Stimulated activated CD8-positive, alpha-beta memory T cell treated with anti-CD3 and anti-CD28 coated beads, Interleukin-7, amount 100 ng/mL, for 48 hours (primary cell): ENCODE measurements at regions not wholly inside any gene's neighbourhood (a gene's known extent, or its start where the extent isn't known, plus 50 kb on each side); places are given as distances from the start of the nearest gene placed in this dataset.
"Not testable (repeated sequence)": the region's sequence is repeated elsewhere in the genome, so short reads cannot be mapped to it uniquely, and the experiment has no call there.

Experiments used
- DNase-seq, 2 donors: peaks; one replicate each; pipeline ENCODE4 v3.0.0-alpha.2; 2020; ENCODE audit warnings: low read depth in 1 of 2; ENCODE audit errors: extremely low read depth in 1 of 2

DNA sequence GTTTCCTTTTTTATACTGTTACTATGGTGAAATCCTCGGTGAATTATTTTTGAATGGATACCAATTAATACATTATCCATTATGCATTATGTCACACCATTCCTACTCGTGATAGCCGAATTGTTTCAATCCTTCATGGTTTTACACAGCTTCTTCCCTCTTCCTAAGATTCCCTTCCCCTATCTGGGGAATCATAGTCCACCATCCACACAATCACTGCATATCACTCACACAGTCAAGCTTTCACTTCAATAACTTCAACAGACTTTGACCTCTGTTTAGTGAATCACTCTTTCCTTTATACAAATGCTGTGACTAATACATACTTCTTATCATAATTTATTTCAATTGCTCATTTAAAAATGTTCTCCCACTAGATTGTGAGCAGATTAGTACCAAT, 1108.1 kb upstream of the LRRTM1 start:
- DNase-seq, result no peak

DNA sequence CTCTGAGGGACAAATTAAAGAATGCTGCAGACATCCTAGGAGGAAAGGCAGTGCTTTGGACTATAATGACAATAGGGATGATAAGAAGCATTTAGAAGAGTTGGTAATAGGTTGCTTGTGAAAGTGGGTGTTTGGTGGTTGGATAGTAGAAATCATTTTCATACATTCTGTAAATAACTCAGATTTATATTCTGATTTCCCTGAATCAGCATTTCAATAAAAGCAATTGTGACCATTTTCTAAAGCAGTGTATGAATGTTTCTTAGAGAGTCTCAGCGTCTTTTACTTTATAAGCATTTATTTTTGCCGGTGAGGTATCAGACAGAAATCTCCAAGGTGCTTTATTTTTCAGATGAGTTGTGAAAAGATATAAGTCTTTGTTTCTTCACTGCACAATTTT, 1099.0 kb upstream of the LRRTM1 start:
- no peak for DNase-seq

- DNase-seq, result no peak
Observed at GRCh38 chr2:81396417-81397019, 1092.0 kb upstream of the LRRTM1 start.

- no peak for DNase-seq
Observed at GRCh38 chr2:81395746-81396145, 1091.2 kb upstream of the LRRTM1 start.

DNA sequence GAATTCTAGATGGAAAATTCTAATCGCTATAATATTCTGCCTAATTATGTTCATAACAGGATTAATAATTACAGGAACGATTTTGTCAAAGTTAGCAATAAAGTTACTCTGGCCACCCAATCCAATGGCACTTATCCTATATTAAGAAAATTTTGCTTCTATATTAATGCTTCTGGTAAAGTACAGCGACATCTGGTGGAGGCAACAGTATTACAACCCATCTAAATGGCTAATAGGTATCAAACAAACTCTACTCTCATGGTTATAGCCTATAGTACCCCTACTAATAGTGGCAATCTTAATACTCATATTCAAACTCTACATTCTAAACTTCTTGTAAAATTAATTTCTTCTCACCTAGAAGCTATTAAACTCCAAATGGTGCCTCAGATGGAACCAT, 1084.7 kb upstream of the LRRTM1 start:
- no peak for DNase-seq

DNA sequence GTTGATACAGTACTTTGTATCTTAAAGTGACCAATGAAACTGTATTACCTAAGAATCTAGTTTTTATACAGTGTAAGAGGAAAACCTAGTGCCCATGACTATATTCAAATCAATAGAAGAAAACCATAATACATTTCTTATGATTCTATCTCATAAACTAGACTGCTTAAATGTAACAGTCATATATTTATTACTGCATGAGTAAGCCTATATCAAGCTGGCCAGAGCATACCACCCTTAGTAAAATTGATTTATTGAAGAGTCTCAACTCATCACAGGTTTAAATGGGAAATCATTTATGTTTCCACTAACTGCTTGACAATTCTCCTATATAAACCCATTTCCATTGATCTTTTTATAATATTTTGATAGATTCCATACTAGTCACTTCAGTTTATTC, 1059.2 kb upstream of the LRRTM1 start:
- DNase-seq, result no peak

DNA sequence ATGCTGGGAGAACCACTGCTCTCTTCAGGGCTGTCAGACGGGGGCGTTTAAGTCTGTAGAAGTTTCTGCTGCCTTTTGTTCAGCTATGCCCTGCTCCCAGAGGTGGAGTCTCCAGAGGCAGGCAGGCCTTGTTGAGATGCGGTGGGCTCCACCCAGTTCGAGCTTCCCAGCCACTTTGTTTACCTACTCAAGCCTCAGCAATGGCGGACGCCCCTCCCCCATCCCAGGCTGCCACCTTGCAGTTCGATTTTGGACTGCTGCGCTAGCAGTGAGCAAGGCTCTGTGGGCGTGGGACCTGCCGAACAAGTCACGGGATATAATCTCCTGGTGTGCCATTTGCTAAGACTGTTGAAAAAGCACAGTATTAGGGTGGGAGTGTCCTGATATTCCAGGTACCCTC, 1057.9 kb upstream of the LRRTM1 start:
- not testable (repeated sequence) for DNase-seq

GRCh38 chr2:81355436-81355835, 1050.9 kb upstream of the LRRTM1 start:
- DNase-seq, result no peak

DNA sequence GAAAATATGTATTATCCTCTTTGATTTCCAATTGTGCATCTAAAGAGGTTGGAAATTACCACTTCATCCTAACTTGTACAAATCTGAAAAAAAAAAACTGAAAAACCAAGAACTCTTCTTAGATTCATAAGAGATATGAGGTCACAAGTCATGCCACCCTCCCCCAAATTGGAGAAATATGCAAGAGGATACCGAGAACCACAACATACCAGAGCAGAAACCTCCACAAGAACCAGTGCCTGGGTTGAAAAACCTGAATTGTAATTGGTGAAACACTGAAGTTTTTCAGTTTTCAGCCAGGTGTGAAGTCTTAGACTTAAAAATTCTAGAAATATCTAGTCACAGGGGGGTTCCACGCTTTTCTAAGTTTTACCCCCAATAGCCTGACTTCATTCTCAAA, 1029.5 kb upstream of the LRRTM1 start:
- DNase-seq, result no peak

- DNase-seq, result no peak
Observed at GRCh38 chr2:81328968-81329367, 1024.4 kb upstream of the LRRTM1 start.

DNA sequence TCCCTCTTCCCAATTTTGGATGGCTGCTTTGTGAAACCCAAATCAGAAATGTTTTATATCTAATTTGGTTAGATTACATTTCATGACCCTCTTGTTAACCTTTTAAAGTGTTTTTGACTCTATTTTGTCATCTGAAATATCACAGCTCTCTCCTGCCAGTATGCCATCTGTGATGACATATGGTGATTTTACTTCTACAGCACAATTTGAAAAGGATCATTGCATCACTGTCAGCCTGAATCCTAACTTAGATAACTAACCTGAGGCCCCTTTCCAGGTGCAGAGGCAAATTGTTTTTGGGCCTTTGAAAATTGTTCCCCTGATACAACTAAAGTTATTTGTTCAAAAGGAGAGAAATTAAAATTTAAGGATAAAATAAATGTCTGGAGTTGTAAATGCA, 1023.4 kb upstream of the LRRTM1 start:
- DNase-seq, result no peak

DNA sequence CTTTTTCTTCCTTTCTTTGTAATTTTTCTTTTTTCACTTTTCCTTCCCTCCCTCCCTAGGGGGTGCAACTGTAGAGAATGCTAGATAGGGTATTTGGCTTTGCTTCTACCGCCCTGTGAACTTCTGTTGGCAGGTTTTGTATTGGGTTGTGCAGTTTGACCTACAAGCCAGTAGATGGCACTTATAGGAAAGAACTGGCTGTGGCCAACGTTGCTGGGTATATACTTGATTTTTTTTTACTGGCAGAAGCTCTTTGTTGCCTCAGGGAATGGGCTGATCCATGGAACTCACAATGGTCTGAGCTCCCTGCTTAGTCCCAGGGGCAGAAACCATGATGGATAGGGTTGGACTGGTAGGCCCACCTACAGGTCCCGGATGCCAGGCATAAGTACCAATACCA, 1019.5 kb upstream of the LRRTM1 start:
- no peak for DNase-seq

- no peak for DNase-seq
Observed at GRCh38 chr2:81304154-81304830, 999.7 kb upstream of the LRRTM1 start.

GRCh38 chr2:81303321-81303720, 998.8 kb upstream of the LRRTM1 start:
- no peak for DNase-seq

DNA sequence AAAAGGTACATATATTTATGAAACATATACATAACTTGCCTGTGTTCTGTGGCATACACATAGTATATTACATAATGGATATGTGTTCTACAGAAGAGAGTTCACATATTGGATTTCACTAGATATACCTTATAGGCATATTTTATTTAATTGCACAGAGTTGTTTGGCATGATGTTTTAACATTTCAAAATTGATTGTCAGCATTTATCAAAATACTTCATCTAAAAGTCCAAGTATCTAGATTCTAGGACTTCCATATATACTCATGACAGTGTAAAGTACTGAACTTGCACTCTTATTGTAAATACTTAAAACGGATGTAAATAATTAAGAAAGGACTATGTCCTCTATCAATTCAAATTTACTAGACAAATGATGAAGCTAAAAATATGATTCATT, 995.3 kb upstream of the LRRTM1 start:
- no peak for DNase-seq

DNA sequence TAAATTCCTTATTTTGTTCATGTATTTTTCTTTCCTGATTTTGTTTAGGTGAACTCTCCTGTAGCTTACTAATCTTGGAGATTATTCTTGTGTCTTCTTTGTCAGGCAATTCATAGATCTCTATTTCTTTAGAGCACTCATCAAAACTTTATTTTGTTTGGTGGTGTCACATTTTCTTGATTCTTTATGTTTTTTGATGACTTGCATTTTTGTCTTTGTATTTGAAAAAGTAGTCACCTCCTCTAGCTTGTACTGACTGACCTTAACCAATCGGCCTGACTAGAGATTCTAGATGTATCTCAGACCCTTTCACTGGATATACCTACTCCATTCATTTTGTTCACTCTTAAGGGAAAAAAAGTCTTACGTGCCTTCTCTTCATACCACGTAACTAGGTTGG, 986.3 kb upstream of the LRRTM1 start:
- DNase-seq, result no peak

DNA sequence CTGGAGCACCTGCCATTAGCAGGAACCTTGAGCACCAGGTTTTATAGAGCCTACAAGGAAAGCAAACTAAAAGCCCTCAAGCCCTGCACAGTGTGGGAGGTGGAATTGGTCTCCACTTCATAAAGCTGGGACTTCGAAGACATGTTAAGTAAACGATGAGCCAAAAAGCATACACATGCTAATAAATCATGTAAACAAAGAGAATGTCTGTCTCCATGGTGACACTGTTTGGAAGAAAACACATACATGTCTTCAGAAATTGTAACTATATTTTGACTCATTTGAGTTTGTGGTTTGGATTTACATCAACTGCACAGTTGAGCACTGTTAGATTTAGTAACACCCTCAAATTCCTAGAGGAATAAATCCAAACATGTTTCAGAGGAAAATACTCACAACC, 978.5 kb upstream of the LRRTM1 start:
- DNase-seq, result no peak

DNA sequence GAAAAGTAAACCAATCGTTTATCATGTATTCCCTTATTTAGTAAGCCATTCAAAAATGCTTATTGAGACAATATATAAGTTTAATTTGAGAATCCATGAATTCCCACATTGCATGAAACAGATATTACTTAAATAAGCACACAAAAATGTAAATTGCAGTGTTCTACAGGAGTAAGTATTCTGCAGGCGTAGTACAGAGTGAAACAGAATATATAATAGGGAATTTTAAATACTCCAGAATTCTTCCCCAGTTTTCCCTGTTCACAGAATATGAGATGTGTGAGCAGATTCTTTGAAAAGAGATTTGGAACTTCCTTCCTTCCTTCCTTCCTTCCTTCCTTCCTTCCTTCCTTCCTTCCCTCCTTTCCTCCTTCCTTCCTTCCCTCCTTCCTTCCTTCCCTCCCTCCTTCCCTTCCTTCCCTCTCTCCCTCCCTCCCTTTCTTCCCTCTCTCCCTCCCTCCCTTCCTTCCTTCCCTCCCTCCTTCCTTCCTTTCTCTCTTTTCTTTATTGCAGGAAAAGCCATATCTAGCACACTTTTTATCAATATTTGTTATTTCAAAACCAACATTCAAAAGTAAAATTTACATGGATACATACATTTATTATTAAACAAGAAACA, 977.7 kb upstream of the LRRTM1 start:
- no peak for DNase-seq

DNA sequence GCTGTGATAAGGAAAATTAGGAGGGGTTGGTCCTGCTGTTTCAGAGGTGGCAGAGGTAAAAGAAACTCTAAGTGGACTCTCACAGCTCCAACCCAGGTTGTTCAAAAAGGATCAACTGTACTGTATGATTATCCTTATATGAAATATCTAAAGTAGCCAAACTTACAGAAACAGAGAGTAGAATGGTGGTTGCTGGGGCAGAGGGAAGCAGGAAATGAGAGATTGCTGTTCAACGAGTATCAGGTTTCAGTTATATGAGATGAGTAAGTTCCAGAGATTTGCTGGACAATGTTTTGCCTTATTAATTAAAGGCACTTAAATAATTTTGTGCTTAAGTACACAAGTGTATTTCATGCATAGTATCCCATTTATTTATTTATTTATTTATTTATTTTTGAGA, 972.0 kb upstream of the LRRTM1 start:
- DNase-seq, result no peak

DNA sequence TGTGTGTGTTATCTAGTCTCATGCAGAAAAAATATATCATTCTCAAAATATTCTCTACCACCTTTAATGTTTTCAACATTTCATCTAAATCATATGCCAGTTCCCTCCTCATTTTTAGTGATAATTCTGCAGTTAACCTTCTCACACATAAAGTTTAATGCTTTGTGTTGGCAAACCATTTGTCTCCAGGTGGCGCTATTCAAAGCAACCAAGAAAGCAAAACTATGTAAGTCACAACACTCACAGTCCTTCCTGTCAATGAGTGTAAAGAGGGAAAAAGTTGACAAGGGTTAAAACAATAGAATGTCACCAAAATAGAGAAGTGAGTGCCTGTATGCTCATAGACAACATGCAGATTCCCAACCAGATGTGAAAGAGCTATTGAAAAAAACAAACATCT, 961.6 kb upstream of the LRRTM1 start:
- no peak for DNase-seq

- no peak for DNase-seq
Observed at GRCh38 chr2:81263989-81264388, 959.4 kb upstream of the LRRTM1 start.

DNA sequence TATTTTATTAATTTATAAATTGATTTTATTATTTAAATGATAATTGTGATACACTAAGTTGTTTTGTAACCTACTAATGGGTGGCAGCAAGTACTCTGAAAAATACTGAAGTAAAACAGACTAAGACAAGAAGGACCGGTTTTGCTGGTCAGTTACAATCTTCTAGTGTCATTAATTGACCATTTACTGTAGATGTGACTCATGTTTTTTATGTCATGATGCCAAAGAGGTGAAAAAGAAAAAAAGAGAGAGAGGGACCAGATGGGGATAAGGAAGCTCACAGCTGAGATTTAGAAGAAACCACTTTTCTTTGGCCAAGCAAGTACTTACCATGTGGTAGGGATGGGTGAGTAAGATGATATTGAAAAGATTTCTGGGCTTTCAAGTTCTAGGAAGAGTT, 955.8 kb upstream of the LRRTM1 start:
- DNase-seq, result no peak

- DNase-seq, result no peak
Observed at GRCh38 chr2:81250270-81250669, 945.7 kb upstream of the LRRTM1 start.
